ENCODE measurements at regions not wholly inside any gene's neighbourhood (a gene's known extent, or its start where the extent isn't known, plus 50 kb on each side); places are given as distances from the start of the nearest gene placed in this dataset.

DNA sequence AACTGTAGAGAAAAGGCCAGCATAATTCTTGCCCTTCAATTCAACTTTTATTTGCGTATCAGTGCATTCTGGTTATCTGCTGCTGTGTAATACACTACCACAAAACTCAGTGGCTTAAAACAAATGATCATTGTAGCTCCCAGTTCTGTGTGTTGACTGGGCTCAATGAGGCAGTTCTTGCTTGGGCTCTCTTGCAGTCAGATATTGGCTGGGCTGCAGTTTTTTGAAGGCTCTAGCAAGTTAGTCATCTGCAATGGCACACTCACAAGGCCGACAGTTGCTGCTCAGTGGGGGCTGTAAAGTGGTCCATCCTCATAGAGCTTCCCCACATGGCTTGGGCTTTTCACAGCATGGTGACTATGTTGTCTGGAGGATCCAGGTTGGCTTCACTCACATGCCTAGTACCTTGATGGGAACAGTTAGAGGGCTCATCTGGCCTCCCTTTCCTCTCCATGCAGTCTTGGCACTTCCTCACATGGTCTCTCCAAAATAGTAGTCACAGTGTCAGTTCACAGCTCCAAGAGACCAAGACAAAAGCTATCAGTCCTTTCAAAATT lies 110.6 kb upstream of the TNP1 start:
- no peaks in the 10 kb centered on the region for H3K4me1 ChIP-seq (ENCODE audit: control insufficient read depth, insufficient read depth, low read length)
- no peaks in the 10 kb centered on the region for H3K9me3 ChIP-seq (ENCODE audit: control insufficient read depth, low read depth, low read length)
- DNase-seq: no peak
- H3K4me3 ChIP-seq (ENCODE audit: low read length): no peak overlapping the region
- no CpG with 5 or more reads among the region's 2 CpGs for WGBS (ENCODE audit: insufficient coverage, low lambda C conversion rate)
- H3K27ac ChIP-seq (ENCODE audit: low read length): no peak overlapping the region
- no peaks in the 10 kb centered on the region for H3K36me3 ChIP-seq (ENCODE audit: control insufficient read depth, insufficient read depth, low read length)
- peaks cover 3% of the 10 kb centered on the region for H3K27me3 ChIP-seq (ENCODE audit: control insufficient read depth, insufficient read depth, low read length)

- no peak overlapping the region for H3K27ac ChIP-seq (ENCODE audit: low read length)
- DNase-seq: no peak
- no CpG with 5 or more reads among the region's 1 CpG for WGBS (ENCODE audit: insufficient coverage, low lambda C conversion rate)
- peaks cover 3% of the 10 kb centered on the region for H3K27me3 ChIP-seq (ENCODE audit: control insufficient read depth, insufficient read depth, low read length)
- H3K9me3 ChIP-seq (ENCODE audit: control insufficient read depth, low read depth, low read length): no peaks in the 10 kb centered on the region
- no peaks in the 10 kb centered on the region for H3K36me3 ChIP-seq (ENCODE audit: control insufficient read depth, insufficient read depth, low read length)
- no peak overlapping the region for H3K4me3 ChIP-seq (ENCODE audit: low read length)
- H3K4me1 ChIP-seq (ENCODE audit: control insufficient read depth, insufficient read depth, low read length): no peaks in the 10 kb centered on the region
Observed at GRCh38 chr2:216967889-216968288, 108.0 kb upstream of the TNP1 start.

DNA sequence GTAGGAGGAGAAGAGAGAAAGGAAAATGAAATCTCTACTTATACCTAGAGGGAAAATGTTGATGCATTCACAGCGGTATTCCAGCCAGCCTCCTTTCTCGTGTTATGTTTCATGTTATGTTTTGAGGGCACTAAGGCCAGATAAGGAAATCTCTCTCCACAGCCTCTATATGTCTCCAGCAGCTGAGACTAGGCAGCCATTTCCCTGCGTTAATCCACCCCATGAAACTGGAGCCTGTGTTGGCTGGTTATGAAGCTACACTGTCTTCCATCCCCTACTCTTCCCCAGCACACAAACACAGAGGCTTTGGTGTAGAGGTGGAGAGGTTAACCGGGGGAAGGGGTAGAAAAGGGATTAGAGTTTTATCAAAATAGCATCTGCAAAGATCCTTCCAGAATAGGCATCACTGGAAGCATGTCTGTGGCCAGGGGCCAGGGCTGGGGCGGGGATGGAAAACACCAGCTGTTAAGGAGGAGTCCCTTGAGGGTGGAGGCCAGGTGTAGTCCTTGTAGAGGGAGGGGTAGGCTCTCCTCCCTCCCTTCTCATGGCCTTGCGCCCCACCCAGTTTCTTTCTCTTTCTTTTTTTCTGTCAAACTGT lies 100.9 kb upstream of the TNP1 start:
- DNase-seq: no peak
- H3K4me1 ChIP-seq (ENCODE audit: control insufficient read depth, insufficient read depth, low read length): no peaks in the 10 kb centered on the region
- H3K4me3 ChIP-seq (ENCODE audit: low read length): no peak overlapping the region
- 67% methylated on average over 1 of the region's 6 CpGs for WGBS (ENCODE audit: insufficient coverage, low lambda C conversion rate)
- no peak overlapping the region for H3K27ac ChIP-seq (ENCODE audit: low read length)
- peaks cover 3% of the 10 kb centered on the region for H3K27me3 ChIP-seq (ENCODE audit: control insufficient read depth, insufficient read depth, low read length)
- H3K9me3 ChIP-seq (ENCODE audit: control insufficient read depth, low read depth, low read length): no peaks in the 10 kb centered on the region
- H3K36me3 ChIP-seq (ENCODE audit: control insufficient read depth, insufficient read depth, low read length): no peaks in the 10 kb centered on the region

DNA sequence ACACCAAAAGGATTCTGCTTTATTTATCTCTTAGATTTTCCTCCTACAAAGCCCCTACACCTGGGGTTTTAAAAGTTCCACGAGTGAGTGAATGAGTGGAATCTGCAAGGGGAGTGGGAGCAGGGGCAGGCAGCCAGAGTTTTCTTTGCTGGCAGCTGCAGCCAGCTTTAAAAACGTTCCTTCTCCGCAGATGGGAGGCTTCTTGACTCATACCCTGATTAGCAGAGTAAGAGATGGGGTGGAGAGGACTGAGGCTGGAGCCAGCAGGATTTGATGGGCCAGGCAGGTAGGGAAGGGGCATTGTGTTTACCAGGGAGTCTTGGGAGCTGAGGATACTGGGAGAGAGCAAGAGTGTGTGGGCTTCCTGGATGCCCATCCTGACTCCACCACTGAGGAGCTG lies 99.6 kb upstream of the TNP1 start:
- DNase-seq: no peak
- Histone ChIP-seq H3K27me3 (ENCODE audit: control insufficient read depth, insufficient read depth, low read length) (peaks cover 3% of the 10 kb centered on the region), H3K27ac (ENCODE audit: low read length) (no peak overlapping the region), H3K4me1 (ENCODE audit: control insufficient read depth, insufficient read depth, low read length) (no peaks in the 10 kb centered on the region), H3K36me3 (ENCODE audit: control insufficient read depth, insufficient read depth, low read length) (no peaks in the 10 kb centered on the region), H3K9me3 (ENCODE audit: control insufficient read depth, low read depth, low read length) (no peaks in the 10 kb centered on the region), H3K4me3 (ENCODE audit: low read length) (no peak overlapping the region)
- WGBS (ENCODE audit: insufficient coverage, low lambda C conversion rate): 67% methylated on average over 1 of the region's 3 CpGs

GRCh38 chr2:216956820-216957493 lies 97.1 kb upstream of the TNP1 start:
- no peak overlapping the region for H3K4me3 ChIP-seq (ENCODE audit: low read length)
- no peaks in the 10 kb centered on the region for H3K9me3 ChIP-seq (ENCODE audit: control insufficient read depth, low read depth, low read length)
- WGBS (ENCODE audit: insufficient coverage, low lambda C conversion rate): no CpG with 5 or more reads among the region's 5 CpGs
- H3K27ac ChIP-seq (ENCODE audit: low read length): no peak overlapping the region
- DNase-seq: no peak
- no peaks in the 10 kb centered on the region for H3K36me3 ChIP-seq (ENCODE audit: control insufficient read depth, insufficient read depth, low read length)
- H3K4me1 ChIP-seq (ENCODE audit: control insufficient read depth, insufficient read depth, low read length): no peaks in the 10 kb centered on the region
- peaks cover 3% of the 10 kb centered on the region for H3K27me3 ChIP-seq (ENCODE audit: control insufficient read depth, insufficient read depth, low read length)

DNA sequence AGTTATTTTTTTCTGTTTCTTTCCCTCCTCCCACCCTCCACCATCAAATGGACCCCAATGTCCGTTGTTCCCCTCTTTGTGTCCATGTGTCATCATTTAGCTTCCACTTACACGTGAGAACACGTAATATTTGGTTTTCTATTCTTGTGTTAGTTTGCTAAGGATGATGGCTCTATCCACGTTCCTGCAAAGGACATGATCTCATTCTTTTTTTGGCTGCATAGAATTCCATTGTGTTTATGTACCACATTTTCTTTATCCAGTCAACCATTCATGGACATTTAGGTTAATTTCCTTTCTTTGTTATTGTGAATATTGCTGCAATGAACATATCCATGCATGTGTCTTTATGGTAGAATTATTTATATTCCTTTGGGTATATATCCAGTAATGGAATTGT lies 91.3 kb upstream of the TNP1 start:
- H3K27me3 ChIP-seq (ENCODE audit: control insufficient read depth, insufficient read depth, low read length): no peaks in the 10 kb centered on the region
- H3K9me3 ChIP-seq (ENCODE audit: control insufficient read depth, low read depth, low read length): no peaks in the 10 kb centered on the region
- DNase-seq: no peak
- no peak overlapping the region for H3K4me3 ChIP-seq (ENCODE audit: low read length)
- no peak overlapping the region for H3K27ac ChIP-seq (ENCODE audit: low read length)
- no peaks in the 10 kb centered on the region for H3K36me3 ChIP-seq (ENCODE audit: control insufficient read depth, insufficient read depth, low read length)
- no CpG with 5 or more reads among the region's 4 CpGs for WGBS (ENCODE audit: insufficient coverage, low lambda C conversion rate)
- H3K4me1 ChIP-seq (ENCODE audit: control insufficient read depth, insufficient read depth, low read length): no peaks in the 10 kb centered on the region

GRCh38 chr2:216950547-216950946 lies 90.7 kb upstream of the TNP1 start:
- Histone ChIP-seq H3K27me3 (ENCODE audit: control insufficient read depth, insufficient read depth, low read length) (no peaks in the 10 kb centered on the region), H3K4me3 (ENCODE audit: low read length) (no peak overlapping the region), H3K4me1 (ENCODE audit: control insufficient read depth, insufficient read depth, low read length) (no peaks in the 10 kb centered on the region), H3K27ac (ENCODE audit: low read length) (no peak overlapping the region), H3K36me3 (ENCODE audit: control insufficient read depth, insufficient read depth, low read length) (no peaks in the 10 kb centered on the region), H3K9me3 (ENCODE audit: control insufficient read depth, low read depth, low read length) (no peaks in the 10 kb centered on the region)
- no CpG with 5 or more reads among the region's 2 CpGs for WGBS (ENCODE audit: insufficient coverage, low lambda C conversion rate)
- DNase-seq: no peak

GRCh38 chr2:216949700-216950413 lies 90.0 kb upstream of the TNP1 start:
- Histone ChIP-seq H3K9me3 (ENCODE audit: control insufficient read depth, low read depth, low read length) (no peaks in the 10 kb centered on the region), H3K27ac (ENCODE audit: low read length) (no peak overlapping the region), H3K27me3 (ENCODE audit: control insufficient read depth, insufficient read depth, low read length) (no peaks in the 10 kb centered on the region), H3K4me1 (ENCODE audit: control insufficient read depth, insufficient read depth, low read length) (no peaks in the 10 kb centered on the region), H3K36me3 (ENCODE audit: control insufficient read depth, insufficient read depth, low read length) (no peaks in the 10 kb centered on the region), H3K4me3 (ENCODE audit: low read length) (no peak overlapping the region)
- WGBS (ENCODE audit: insufficient coverage, low lambda C conversion rate): 80% methylated on average over 1 of the region's 12 CpGs
- no peak for DNase-seq

GRCh38 chr2:216947055-216947454 lies 87.2 kb upstream of the TNP1 start:
- DNase-seq: no peak
- Histone ChIP-seq H3K9me3 (ENCODE audit: control insufficient read depth, low read depth, low read length) (no peaks in the 10 kb centered on the region), H3K27ac (ENCODE audit: low read length) (no peak overlapping the region), H3K4me3 (ENCODE audit: low read length) (no peak overlapping the region), H3K27me3 (ENCODE audit: control insufficient read depth, insufficient read depth, low read length) (peaks cover 3% of the 10 kb centered on the region), H3K4me1 (ENCODE audit: control insufficient read depth, insufficient read depth, low read length) (no peaks in the 10 kb centered on the region), H3K36me3 (ENCODE audit: control insufficient read depth, insufficient read depth, low read length) (no peaks in the 10 kb centered on the region)
- no CpG with 5 or more reads among the region's 4 CpGs for WGBS (ENCODE audit: insufficient coverage, low lambda C conversion rate)

DNA sequence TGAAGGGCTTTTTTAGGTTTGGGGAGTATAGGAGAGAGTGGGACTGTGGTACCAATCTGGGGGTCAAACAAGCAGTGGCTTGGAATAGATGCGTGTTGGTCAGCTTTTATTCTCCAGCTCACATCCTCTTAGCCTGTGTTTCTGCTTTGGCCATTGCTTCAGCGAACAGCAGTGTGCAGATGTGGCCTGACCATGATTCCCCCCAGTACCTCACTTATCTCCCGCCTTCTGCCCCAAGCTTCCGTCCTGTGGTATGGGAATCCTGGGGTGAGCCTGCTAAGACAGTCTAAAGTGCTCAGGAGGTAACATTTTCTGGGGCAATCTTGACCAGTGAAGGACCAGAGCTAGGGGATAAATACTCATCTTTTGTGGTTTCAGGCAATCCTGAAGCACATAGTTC lies 84.9 kb upstream of the TNP1 start:
- Histone ChIP-seq H3K4me3 (ENCODE audit: low read length) (no peak overlapping the region), H3K36me3 (ENCODE audit: control insufficient read depth, insufficient read depth, low read length) (no peaks in the 10 kb centered on the region), H3K27me3 (ENCODE audit: control insufficient read depth, insufficient read depth, low read length) (peaks cover 5% of the 10 kb centered on the region), H3K4me1 (ENCODE audit: control insufficient read depth, insufficient read depth, low read length) (no peaks in the 10 kb centered on the region), H3K9me3 (ENCODE audit: control insufficient read depth, low read depth, low read length) (no peaks in the 10 kb centered on the region), H3K27ac (ENCODE audit: low read length) (no peak overlapping the region)
- no peak for DNase-seq
- no CpG with 5 or more reads among the region's 4 CpGs for WGBS (ENCODE audit: insufficient coverage, low lambda C conversion rate)

Measured in large intestine (tissue), 3 donors.